Fibroblast of mammary gland (primary cell): ENCODE measurements at regions not wholly inside any gene's neighbourhood (a gene's known extent, or its start where the extent isn't known, plus 50 kb on each side); places are given as distances from the start of the nearest gene placed in this dataset.

ENCODE experiments used
- DNase-seq: peaks from one replicate; pipeline ENCODE4 v3.0.0-alpha.2; 2010; ENCODE audit warnings: low read depth
- H3K4me3 ChIP-seq: 2 replicates; pipeline ENCODE4 v1.5.1; 2011; ENCODE audit warnings: low read depth, mild to moderate bottlenecking, low read length, moderate library complexity; ENCODE audit not compliant: control insufficient read depth
- CTCF ChIP-seq: conservative IDR thresholded peaks from 2 replicates; pipeline ENCODE4 v1.5.1; 2011; ENCODE audit warnings: low read depth, low read length, inconsistent platforms; ENCODE audit not compliant: control insufficient read depth, insufficient read depth

GRCh38 chr14:53883739-53884138 is 72.9 kb downstream of the BMP4 start:
- DNase-seq = no peak
- H3K4me3 ChIP-seq = no peak overlapping the region
- no peak for TF ChIP-seq CTCF

- no peak overlapping the region for H3K4me3 ChIP-seq
- no peak for TF ChIP-seq CTCF
- DNase-seq = no peak
Measured at GRCh38 chr14:53882684-53883083, 73.9 kb downstream of the BMP4 start.

GRCh38 chr14:53881921-53882320 is 74.7 kb downstream of the BMP4 start:
- no peak for TF ChIP-seq CTCF
- no peak overlapping the region for H3K4me3 ChIP-seq
- DNase-seq = no peak

GRCh38 chr14:53881161-53881871 is 75.3 kb downstream of the BMP4 start:
- H3K4me3 ChIP-seq = no peak overlapping the region
- DNase-seq = no peak
- TF ChIP-seq CTCF = no peak

GRCh38 chr14:53880761-53881160 is 75.9 kb downstream of the BMP4 start:
- DNase-seq = no peak
- no peak for TF ChIP-seq CTCF
- H3K4me3 ChIP-seq = no peak overlapping the region

GRCh38 chr14:53879747-53880146 is 76.9 kb downstream of the BMP4 start:
- TF ChIP-seq CTCF = no peak
- no peak for DNase-seq
- H3K4me3 ChIP-seq = no peak overlapping the region
